ENCODE measurements at regions not wholly inside any gene's neighbourhood (a gene's known extent, or its start where the extent isn't known, plus 50 kb on each side); places are given as distances from the start of the nearest gene placed in this dataset.

- FAIRE-seq (no peak), DNase-seq (ENCODE audit: low read depth in 1 of 2, low spot score in 2 of 2) (no peak)
- H4K5ac ChIP-seq (ENCODE audit: insufficient read length, low read depth, low read length), result no peak overlapping the region
- H2BK20ac ChIP-seq (ENCODE audit: low read length), result no peak overlapping the region
- H3K27ac ChIP-seq (ENCODE audit: low read depth, low read length), result no peak overlapping the region
- H3K27me3 ChIP-seq (replicated peaks in 1 of 4; ENCODE audit: control insufficient read depth in 3 of 4, extremely low read depth in 1 of 4, insufficient read depth in 3 of 4, low read length in 3 of 4), result no peaks in the 10 kb centered on the region
- H3K14ac ChIP-seq (ENCODE audit: insufficient read length), result no peak overlapping the region
- no peak overlapping the region for H3K18ac ChIP-seq (ENCODE audit: extremely low read depth, low read length)
- H3K4me3 ChIP-seq (ENCODE audit: extremely low read depth in 1 of 4, insufficient read depth in 2 of 4, low read depth in 3 of 4, low read length in 4 of 4), result no peak overlapping the region
- no peaks in the 10 kb centered on the region for H4K20me1 ChIP-seq (replicated peaks in 1 of 2; ENCODE audit: control insufficient read depth in 1 of 2, insufficient read depth in 2 of 2, low read length in 2 of 2)
- no peaks in the 10 kb centered on the region for H3K36me3 ChIP-seq (ENCODE audit: control insufficient read depth in 2 of 4, insufficient read depth in 4 of 4, low read length in 3 of 4)
- no peak overlapping the region for H2BK5ac ChIP-seq (ENCODE audit: low read depth, low read length)
- H2BK12ac ChIP-seq (ENCODE audit: low read depth, low read length), result no peak overlapping the region
- no peak overlapping the region for H3K9ac ChIP-seq (replicated peaks in 1 of 4; ENCODE audit: extremely low read depth in 1 of 4, low read depth in 3 of 4, low read length in 3 of 4)
- no peaks in the 10 kb centered on the region for H3K79me1 ChIP-seq (ENCODE audit: low read depth, low read length)
- H3K4ac ChIP-seq (replicated peaks; ENCODE audit: insufficient read length, low read depth, low read length), result no peak overlapping the region
- no peak overlapping the region for H2AK5ac ChIP-seq (ENCODE audit: low read depth, low read length)
- WGBS, 2 experiments (ENCODE audit: extremely low coverage in 1 of 2, insufficient coverage in 1 of 2, insufficient read length in 1 of 2, insufficient replicate concordance in 2 of 2, low coverage in 1 of 2, low lambda C conversion rate in 2 of 2, missing lambda C conversion rate in 1 of 2), result 90% methylated on average over 2 of the region's 2 CpGs; no CpG with 5 or more reads in 1 of the 2 experiments
- no peak overlapping the region for H2BK15ac ChIP-seq (ENCODE audit: low read length)
- no peaks in the 10 kb centered on the region; a peak in 1 of 7 replicates for H3K4me1 ChIP-seq (replicated peaks in 1 of 4; ENCODE audit: control insufficient read depth in 3 of 4, insufficient read depth in 4 of 4, low read length in 3 of 4)
- no peak overlapping the region for H3K23ac ChIP-seq (ENCODE audit: insufficient read length)
- H3K79me2 ChIP-seq (ENCODE audit: control insufficient read depth in 1 of 2, insufficient read depth in 2 of 2, low read length in 2 of 2), result no peaks in the 10 kb centered on the region
- no peak overlapping the region for H3K56ac ChIP-seq (replicated peaks; ENCODE audit: insufficient read length, low read depth, low read length)
- H3K23me2 ChIP-seq (ENCODE audit: low read depth, low read length), result no peaks in the 10 kb centered on the region
- ChIA-PET POLR2A (ENCODE audit: partially characterized antibody) (no interaction called here), CTCF (ENCODE audit: partially characterized antibody) (interaction anchor here (0.6 to 1.4 kb wide), 2 partner anchors 9 to 1932 kb away, joined by 4 read pairs; no protein-coding TSS in a partner anchor)
- no peaks in the 10 kb centered on the region for H3K9me3 ChIP-seq (ENCODE audit: insufficient read depth in 2 of 2, low read depth in 1 of 2, low read length in 1 of 2)
- H2BK120ac ChIP-seq (replicated peaks; ENCODE audit: low read depth, low read length), result no peak overlapping the region
- no peak overlapping the region for H2AFZ ChIP-seq (ENCODE audit: low read length)
- H3K4me2 ChIP-seq (ENCODE audit: insufficient read depth in 1 of 2, low read depth in 2 of 2, low read length in 2 of 2), result no peak overlapping the region
- no peak overlapping the region for H4K91ac ChIP-seq (replicated peaks; ENCODE audit: insufficient read length, low read length)
- H4K8ac ChIP-seq (ENCODE audit: extremely low read depth, insufficient read depth, low read length), result no peak overlapping the region
- TF ChIP-seq BACH1 (IDR thresholded peaks at IDR 0.05; ENCODE audit: low read length) (no peak), RNF2 (IDR thresholded peaks at IDR 0.05; ENCODE audit: borderline replicate concordance, low read depth, low read length, missing control alignments, poor library complexity, severe bottlenecking) (no peak), SIX5 (IDR thresholded peaks at IDR 0.05; ENCODE audit: low read depth, low read length) (no peak), POLR2AphosphoS5 (IDR thresholded peaks at IDR 0.05; ENCODE audit: low read depth, low read length) (no peak), KDM5A (IDR thresholded peaks at IDR 0.05; ENCODE audit: low read length) (no peak), TAF1 (IDR thresholded peaks at IDR 0.05; ENCODE audit: low read depth, low read length) (no peak), CBX8 (IDR thresholded peaks at IDR 0.05; ENCODE audit: borderline replicate concordance, low read depth, low read length) (no peak), SAP30 (IDR thresholded peaks at IDR 0.05; ENCODE audit: insufficient read depth, insufficient replicate concordance, low read length) (no peak), HDAC2 (IDR thresholded peaks at IDR 0.05; ENCODE audit: borderline replicate concordance in 1 of 2, low read depth in 2 of 2, low read length in 2 of 2) (no peak)
Measured at GRCh38 chr3:22141769-22142168, 390.8 kb upstream of the ZNF385D start.

Data from H1 (cell line).